HepG2 (cell line): ENCODE measurements at regions not wholly inside any gene's neighbourhood (a gene's known extent, or its start where the extent isn't known, plus 50 kb on each side); places are given as distances from the start of the nearest gene placed in this dataset.

Experiments used
- ARID5B ChIP-seq: IDR thresholded peaks from 2 replicates; pipeline ENCODE4 v1.4.0; 2020; ENCODE audit warnings: mild to moderate bottlenecking, missing genetic modification reagents
- ZBTB14 ChIP-seq: sonication (generic); formaldehyde crosslinking; IDR thresholded peaks from 2 replicates; pipeline ENCODE4 v1.4.0; 2020; ENCODE audit warnings: missing genetic modification reagents
- ZNF530 ChIP-seq: sonication (generic); formaldehyde crosslinking; IDR thresholded peaks from 2 replicates; pipeline ENCODE4 v1.5.0; 2020; ENCODE audit warnings: low read depth, mild to moderate bottlenecking, missing genetic modification reagents
- TF ChIP-seq, protein P1 (sequence below): sonication (generic); formaldehyde crosslinking; IDR thresholded peaks from 2 replicates; pipeline ENCODE4 v1.4.0; 2020; ENCODE audit warnings: missing genetic modification reagents, borderline replicate concordance
- TF ChIP-seq, protein P2 (sequence below): IDR thresholded peaks from 2 replicates; pipeline ENCODE4 v1.6.1; 2012; ENCODE audit warnings: low read length, improper control_type of control experiment

DNA sequence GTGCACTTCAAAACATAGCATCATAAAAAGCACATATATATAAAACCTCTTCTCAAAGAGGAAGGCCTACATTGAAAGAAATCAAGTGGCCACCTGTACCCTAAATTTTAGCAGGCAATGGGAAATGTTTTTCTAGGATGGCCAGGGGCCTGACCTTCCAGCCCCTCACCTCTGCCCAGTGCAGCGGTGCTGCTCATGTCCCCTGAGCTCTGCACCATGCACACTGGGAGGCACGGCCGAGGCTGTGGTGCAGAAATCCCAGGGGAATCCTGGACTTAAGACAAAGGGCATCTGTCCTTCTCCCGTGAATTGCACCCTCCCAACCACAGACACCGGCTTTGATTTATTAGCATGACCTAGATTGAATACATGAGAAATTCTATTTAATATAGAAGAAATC is 551.4 kb downstream of the GLRX3 start (continued):
- no peak for TF ChIP-seq ARID5B (CRISPR knock-in tag)
- TF ChIP-seq, protein P1, sequence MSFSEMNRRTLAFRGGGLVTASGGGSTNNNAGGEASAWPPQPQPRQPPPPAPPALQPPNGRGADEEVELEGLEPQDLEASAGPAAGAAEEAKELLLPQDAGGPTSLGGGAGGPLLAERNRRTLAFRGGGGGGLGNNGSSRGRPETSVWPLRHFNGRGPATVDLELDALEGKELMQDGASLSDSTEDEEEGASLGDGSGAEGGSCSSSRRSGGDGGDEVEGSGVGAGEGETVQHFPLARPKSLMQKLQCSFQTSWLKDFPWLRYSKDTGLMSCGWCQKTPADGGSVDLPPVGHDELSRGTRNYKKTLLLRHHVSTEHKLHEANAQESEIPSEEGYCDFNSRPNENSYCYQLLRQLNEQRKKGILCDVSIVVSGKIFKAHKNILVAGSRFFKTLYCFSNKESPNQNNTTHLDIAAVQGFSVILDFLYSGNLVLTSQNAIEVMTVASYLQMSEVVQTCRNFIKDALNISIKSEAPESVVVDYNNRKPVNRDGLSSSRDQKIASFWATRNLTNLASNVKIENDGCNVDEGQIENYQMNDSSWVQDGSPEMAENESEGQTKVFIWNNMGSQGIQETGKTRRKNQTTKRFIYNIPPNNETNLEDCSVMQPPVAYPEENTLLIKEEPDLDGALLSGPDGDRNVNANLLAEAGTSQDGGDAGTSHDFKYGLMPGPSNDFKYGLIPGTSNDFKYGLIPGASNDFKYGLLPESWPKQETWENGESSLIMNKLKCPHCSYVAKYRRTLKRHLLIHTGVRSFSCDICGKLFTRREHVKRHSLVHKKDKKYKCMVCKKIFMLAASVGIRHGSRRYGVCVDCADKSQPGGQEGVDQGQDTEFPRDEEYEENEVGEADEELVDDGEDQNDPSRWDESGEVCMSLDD (CRISPR knock-in tag): no peak
- TF ChIP-seq, protein P2, sequence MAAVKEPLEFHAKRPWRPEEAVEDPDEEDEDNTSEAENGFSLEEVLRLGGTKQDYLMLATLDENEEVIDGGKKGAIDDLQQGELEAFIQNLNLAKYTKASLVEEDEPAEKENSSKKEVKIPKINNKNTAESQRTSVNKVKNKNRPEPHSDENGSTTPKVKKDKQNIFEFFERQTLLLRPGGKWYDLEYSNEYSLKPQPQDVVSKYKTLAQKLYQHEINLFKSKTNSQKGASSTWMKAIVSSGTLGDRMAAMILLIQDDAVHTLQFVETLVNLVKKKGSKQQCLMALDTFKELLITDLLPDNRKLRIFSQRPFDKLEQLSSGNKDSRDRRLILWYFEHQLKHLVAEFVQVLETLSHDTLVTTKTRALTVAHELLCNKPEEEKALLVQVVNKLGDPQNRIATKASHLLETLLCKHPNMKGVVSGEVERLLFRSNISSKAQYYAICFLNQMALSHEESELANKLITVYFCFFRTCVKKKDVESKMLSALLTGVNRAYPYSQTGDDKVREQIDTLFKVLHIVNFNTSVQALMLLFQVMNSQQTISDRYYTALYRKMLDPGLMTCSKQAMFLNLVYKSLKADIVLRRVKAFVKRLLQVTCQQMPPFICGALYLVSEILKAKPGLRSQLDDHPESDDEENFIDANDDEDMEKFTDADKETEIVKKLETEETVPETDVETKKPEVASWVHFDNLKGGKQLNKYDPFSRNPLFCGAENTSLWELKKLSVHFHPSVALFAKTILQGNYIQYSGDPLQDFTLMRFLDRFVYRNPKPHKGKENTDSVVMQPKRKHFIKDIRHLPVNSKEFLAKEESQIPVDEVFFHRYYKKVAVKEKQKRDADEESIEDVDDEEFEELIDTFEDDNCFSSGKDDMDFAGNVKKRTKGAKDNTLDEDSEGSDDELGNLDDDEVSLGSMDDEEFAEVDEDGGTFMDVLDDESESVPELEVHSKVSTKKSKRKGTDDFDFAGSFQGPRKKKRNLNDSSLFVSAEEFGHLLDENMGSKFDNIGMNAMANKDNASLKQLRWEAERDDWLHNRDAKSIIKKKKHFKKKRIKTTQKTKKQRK: no peak
- TF ChIP-seq ZBTB14 (CRISPR knock-in tag): no peak
- no peak for TF ChIP-seq ZNF530 (CRISPR knock-in tag)
